ACC112 (cell line): ENCODE measurements at regions not wholly inside any gene's neighbourhood (a gene's known extent, or its start where the extent isn't known, plus 50 kb on each side); places are given as distances from the start of the nearest gene placed in this dataset.
"Not testable (repeated sequence)": the region's sequence is repeated elsewhere in the genome, so short reads cannot be mapped to it uniquely, and the experiment has no call there.

ENCODE experiments used
- H2AFZ ChIP-seq: fragments of 200-600 bp; sonication (generic); one replicate; pipeline ENCODE4 v1.6.0; 2017; ENCODE audit warnings: antibody characterized with exemption, low read length; ENCODE audit not compliant: unreplicated experiment
- H3K27ac ChIP-seq: fragments of 200-600 bp; sonication (generic); 2 replicates; pipeline ENCODE4 v1.5.1; 2014; ENCODE audit warnings: low read depth, mild to moderate bottlenecking, antibody characterized with exemption, low read length, moderate library complexity
- H3K27me3 ChIP-seq: fragments of 200-600 bp; sonication (generic); 2 replicates; pipeline ENCODE4 v1.6.1; 2014; ENCODE audit warnings: mild to moderate bottlenecking, antibody characterized with exemption, low read length, moderate library complexity, mixed read lengths; ENCODE audit not compliant: insufficient read depth
- H3K36me3 ChIP-seq: fragments of 200-600 bp; sonication (generic); 2 replicates; pipeline ENCODE4 v1.6.1; 2016; ENCODE audit warnings: mild to moderate bottlenecking, antibody characterized with exemption, low read length, moderate library complexity, mixed read lengths; ENCODE audit not compliant: insufficient read depth
- H3K4me1 ChIP-seq: fragments of 200-600 bp; sonication (generic); one replicate; pipeline ENCODE4 v1.6.1; 2016; ENCODE audit warnings: low read length, mixed read lengths; ENCODE audit not compliant: insufficient read depth, unreplicated experiment, control insufficient read depth
- H3K4me3 ChIP-seq: fragments of 200-600 bp; sonication (generic); 2 replicates; pipeline ENCODE4 v1.5.1; 2014; ENCODE audit warnings: mild to moderate bottlenecking, low read depth, low read length
- H3K79me2 ChIP-seq: fragments of 200-600 bp; sonication (generic); one replicate; pipeline ENCODE4 v1.6.0; 2016; ENCODE audit warnings: low read length; ENCODE audit not compliant: control insufficient read depth, unreplicated experiment, insufficient read depth

GRCh38 chr3:127491323-127491722 lies 99.2 kb downstream of the TPRA1 start:
- H3K79me2 ChIP-seq, result no peaks in the 10 kb centered on the region
- H3K27me3 ChIP-seq, result peaks cover 32% of the 10 kb centered on the region
- H3K27ac ChIP-seq, result no peak overlapping the region
- no peaks in the 10 kb centered on the region for H3K36me3 ChIP-seq
- no peak overlapping the region for H3K4me3 ChIP-seq
- no peak overlapping the region for H2AFZ ChIP-seq
- no peaks in the 10 kb centered on the region for H3K4me1 ChIP-seq

- H3K27ac ChIP-seq, H3K79me2 ChIP-seq, H3K4me3 ChIP-seq, H3K36me3 ChIP-seq, H2AFZ ChIP-seq, H3K4me1 ChIP-seq: not testable (repeated sequence)
- H3K27me3 ChIP-seq, result peaks cover 35% of the 10 kb centered on the region
These were observed 99.6 kb downstream of the TPRA1 start for GRCh38 chr3:127491024-127491305.

- Histone ChIP-seq H3K79me2 (no peaks in the 10 kb centered on the region), H3K27me3 (peaks cover 33% of the 10 kb centered on the region), H2AFZ (no peak overlapping the region), H3K4me3 (no peak overlapping the region), H3K27ac (no peak overlapping the region), H3K4me1 (no peaks in the 10 kb centered on the region), H3K36me3 (no peaks in the 10 kb centered on the region)
These were observed 100.1 kb downstream of the TPRA1 start for GRCh38 chr3:127490271-127491023.

GRCh38 chr3:127489357-127489756 lies 101.2 kb downstream of the TPRA1 start:
- Histone ChIP-seq H3K4me1 (no peaks in the 10 kb centered on the region), H3K27me3 (peaks cover 24% of the 10 kb centered on the region), H3K4me3 (no peak overlapping the region), H3K27ac (no peak overlapping the region), H3K79me2 (no peaks in the 10 kb centered on the region), H3K36me3 (no peaks in the 10 kb centered on the region), H2AFZ (no peak overlapping the region)

DNA sequence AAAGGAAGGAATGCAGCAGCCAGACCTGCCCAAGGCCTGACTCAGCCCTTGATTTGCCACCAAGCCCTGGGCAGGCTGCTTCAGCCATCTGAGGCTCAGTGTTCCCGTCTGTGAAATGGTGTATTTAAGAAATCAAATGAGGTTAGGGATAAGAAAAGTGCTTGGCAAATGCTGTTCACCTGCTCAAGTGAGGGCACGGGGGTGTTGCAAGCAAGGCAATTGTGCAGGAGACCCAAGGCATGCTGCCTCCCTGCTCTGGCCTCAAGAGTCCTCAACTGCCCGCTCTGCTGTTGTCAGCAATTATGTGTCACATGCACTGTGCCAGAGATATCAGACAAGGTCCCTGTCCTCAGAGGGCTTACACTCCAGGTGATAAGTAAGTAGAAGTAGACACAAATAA lies 101.8 kb downstream of the TPRA1 start:
- Histone ChIP-seq H3K79me2 (no peaks in the 10 kb centered on the region), H3K27me3 (peaks cover 24% of the 10 kb centered on the region), H3K36me3 (no peaks in the 10 kb centered on the region), H3K4me1 (no peaks in the 10 kb centered on the region), H2AFZ (no peak overlapping the region), H3K4me3 (no peak overlapping the region), H3K27ac (no peak overlapping the region)

DNA sequence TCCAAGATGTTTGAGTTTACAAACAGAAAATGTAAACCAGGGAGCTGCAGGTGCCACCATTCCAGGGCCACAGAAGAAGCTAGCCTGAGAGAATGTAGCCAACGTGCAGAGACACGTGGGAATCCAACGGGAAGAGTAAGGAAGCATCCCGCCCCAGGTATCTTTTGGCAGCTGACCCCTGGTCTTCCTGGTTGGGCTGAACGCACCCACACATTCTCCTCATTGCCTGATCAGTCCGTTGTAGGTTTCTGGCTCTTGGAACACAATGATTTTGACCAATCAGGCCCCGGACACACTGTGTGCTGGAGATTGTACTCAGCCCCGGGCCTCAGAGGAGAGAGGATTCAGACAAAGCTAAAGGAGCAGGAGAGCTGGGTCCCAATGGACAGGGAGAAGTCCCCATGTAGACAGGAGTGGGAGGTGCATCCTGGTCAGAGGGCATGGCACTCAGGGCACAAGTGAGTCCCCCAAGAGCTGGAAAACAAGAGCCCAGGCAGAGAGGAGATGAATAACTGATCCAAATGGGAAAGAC lies 102.3 kb downstream of the TPRA1 start:
- peaks cover 24% of the 10 kb centered on the region for H3K27me3 ChIP-seq
- no peak overlapping the region for H2AFZ ChIP-seq
- H3K79me2 ChIP-seq, result no peaks in the 10 kb centered on the region
- H3K36me3 ChIP-seq, result no peaks in the 10 kb centered on the region
- H3K4me1 ChIP-seq, result no peaks in the 10 kb centered on the region
- H3K27ac ChIP-seq, result no peak overlapping the region
- no peak overlapping the region for H3K4me3 ChIP-seq

- Histone ChIP-seq H3K4me1 (no peaks in the 10 kb centered on the region), H3K27ac (no peak overlapping the region), H3K27me3 (peaks cover 18% of the 10 kb centered on the region), H3K36me3 (no peaks in the 10 kb centered on the region), H2AFZ (no peak overlapping the region), H3K4me3 (no peak overlapping the region), H3K79me2 (no peaks in the 10 kb centered on the region)
These were observed 103.3 kb downstream of the TPRA1 start for GRCh38 chr3:127487196-127487595.

DNA sequence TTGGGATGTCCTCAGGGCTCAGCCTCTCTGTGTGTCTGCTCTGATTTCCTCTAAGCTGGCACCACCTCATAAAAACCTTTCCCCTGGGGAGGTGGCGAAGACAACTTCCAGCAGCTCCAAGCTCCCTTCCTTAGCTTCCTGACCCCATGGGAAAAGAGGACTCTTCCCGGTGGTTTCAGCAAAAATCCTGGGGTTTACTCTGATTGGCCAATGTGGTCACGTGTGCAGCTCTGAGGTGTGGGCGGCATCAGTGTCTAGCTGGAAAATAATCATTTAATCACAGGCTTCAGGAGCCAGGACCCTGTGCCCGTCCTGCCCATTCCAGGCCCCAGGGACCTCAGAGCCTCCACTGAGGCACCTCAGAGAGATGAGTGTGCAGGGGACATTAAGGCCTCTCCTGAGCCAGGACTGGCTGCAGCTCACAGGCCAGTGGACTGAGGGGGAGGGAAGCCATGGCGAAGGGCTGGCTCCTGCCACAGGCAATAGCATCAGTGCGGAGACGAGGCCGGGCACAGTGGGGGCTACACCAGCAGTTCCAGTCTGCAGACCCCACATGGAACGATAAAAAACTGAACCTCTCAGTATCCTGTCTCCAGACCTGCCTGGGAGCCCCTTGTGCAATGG lies 104.1 kb downstream of the TPRA1 start:
- Histone ChIP-seq H2AFZ (no peak overlapping the region), H3K27ac (no peak overlapping the region), H3K79me2 (no peaks in the 10 kb centered on the region), H3K36me3 (no peaks in the 10 kb centered on the region), H3K4me3 (no peak overlapping the region), H3K4me1 (no peaks in the 10 kb centered on the region), H3K27me3 (peaks cover 17% of the 10 kb centered on the region)

DNA sequence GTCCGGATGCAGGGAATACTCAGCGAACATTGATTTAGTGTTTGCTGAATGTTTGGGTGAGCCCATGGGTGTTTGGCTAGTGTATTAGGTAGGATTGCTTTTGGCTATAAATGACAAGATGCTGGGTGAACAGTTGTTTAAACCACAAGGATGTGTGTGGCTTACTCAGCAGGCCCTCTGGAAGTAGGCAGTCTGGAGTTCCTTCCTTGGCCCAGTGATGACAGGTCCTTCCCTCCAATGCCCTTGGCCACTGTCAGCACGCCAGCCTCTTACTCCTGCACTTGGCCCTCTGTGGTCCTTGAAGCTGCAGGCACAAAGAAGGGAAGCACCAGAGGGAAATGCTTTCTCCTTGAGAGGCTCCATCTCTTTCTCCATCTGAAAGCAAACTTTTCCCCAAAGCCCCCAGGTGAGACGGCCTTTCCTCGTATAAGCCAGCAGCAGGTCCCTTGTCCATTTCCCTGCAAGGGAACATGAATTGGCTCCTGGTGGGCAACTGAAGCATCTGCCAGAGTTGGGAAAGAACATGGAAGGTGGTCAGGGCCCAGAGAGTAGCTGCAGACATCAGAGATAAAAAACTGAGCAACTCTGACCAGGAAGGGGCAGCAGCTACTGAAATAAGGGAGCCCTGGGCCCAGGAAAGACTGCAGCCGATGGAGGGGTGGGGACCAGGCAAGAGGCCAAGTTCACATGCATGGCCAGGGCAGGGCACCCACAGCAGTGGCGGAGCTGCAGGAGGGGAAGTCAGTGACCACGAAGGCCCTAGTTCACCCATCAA lies 105.0 kb downstream of the TPRA1 start:
- Histone ChIP-seq H3K27ac (no peak overlapping the region), H3K79me2 (no peaks in the 10 kb centered on the region), H3K4me3 (no peak overlapping the region), H3K36me3 (no peaks in the 10 kb centered on the region), H2AFZ (no peak overlapping the region), H3K4me1 (no peaks in the 10 kb centered on the region), H3K27me3 (peaks cover 17% of the 10 kb centered on the region)

- no peaks in the 10 kb centered on the region for H3K79me2 ChIP-seq
These were observed 105.7 kb downstream of the TPRA1 start for GRCh38 chr3:127484601-127485388.

More at GRCh38 chr3:127484601-127485388, 105.7 kb downstream of the TPRA1 start:
- no peaks in the 10 kb centered on the region for H3K36me3 ChIP-seq
- H3K27ac ChIP-seq, result no peak overlapping the region
- H3K4me1 ChIP-seq, result no peaks in the 10 kb centered on the region
- no peak overlapping the region for H2AFZ ChIP-seq
- H3K27me3 ChIP-seq, result peaks cover 13% of the 10 kb centered on the region
- no peak overlapping the region for H3K4me3 ChIP-seq
